LNCaP clone FGC (cell line): ENCODE measurements at regions not wholly inside any gene's neighbourhood (a gene's known extent, or its start where the extent isn't known, plus 50 kb on each side); places are given as distances from the start of the nearest gene placed in this dataset.

Experiments used
- DNase-seq: peaks from one replicate; pipeline ENCODE4 v3.0.0-alpha.2; 2011; ENCODE audit warnings: low read depth
- H3K4me3 ChIP-seq: 2 replicates; pipeline ENCODE4 v1.5.1; 2011; ENCODE audit warnings: mild to moderate bottlenecking, low read depth, low read length, control low read depth
- TF ChIP-seq, protein P1 (sequence below): IDR thresholded peaks from 2 replicates; pipeline ENCODE4 v1.5.1; 2012; ENCODE audit warnings: mild to moderate bottlenecking; ENCODE audit not compliant: control insufficient read depth, insufficient read depth; ENCODE audit errors: extremely low read depth

DNA sequence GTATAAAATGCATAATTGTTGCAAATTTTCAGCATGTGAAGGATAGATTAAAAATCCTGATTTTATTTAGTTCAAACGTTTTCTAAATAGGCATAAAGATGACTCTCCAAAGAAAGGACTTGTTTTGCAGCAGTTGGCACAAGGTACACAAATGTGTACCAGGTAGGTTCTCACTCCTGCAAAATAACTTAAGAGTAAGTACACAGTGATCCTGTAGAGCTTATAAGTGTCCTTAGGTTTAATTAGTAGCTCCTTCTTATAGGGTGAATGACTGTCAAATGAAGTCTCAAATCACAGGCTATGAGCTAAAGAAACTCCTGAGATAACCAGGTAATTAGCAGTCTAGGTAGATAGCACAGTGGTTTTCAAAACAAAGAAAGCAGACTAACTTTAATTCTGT, 330.6 kb upstream of the MDGA2 start:
- no peak overlapping the region for H3K4me3 ChIP-seq
- DNase-seq = no peak
- TF ChIP-seq, protein P1, sequence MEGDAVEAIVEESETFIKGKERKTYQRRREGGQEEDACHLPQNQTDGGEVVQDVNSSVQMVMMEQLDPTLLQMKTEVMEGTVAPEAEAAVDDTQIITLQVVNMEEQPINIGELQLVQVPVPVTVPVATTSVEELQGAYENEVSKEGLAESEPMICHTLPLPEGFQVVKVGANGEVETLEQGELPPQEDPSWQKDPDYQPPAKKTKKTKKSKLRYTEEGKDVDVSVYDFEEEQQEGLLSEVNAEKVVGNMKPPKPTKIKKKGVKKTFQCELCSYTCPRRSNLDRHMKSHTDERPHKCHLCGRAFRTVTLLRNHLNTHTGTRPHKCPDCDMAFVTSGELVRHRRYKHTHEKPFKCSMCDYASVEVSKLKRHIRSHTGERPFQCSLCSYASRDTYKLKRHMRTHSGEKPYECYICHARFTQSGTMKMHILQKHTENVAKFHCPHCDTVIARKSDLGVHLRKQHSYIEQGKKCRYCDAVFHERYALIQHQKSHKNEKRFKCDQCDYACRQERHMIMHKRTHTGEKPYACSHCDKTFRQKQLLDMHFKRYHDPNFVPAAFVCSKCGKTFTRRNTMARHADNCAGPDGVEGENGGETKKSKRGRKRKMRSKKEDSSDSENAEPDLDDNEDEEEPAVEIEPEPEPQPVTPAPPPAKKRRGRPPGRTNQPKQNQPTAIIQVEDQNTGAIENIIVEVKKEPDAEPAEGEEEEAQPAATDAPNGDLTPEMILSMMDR = no peak

DNA sequence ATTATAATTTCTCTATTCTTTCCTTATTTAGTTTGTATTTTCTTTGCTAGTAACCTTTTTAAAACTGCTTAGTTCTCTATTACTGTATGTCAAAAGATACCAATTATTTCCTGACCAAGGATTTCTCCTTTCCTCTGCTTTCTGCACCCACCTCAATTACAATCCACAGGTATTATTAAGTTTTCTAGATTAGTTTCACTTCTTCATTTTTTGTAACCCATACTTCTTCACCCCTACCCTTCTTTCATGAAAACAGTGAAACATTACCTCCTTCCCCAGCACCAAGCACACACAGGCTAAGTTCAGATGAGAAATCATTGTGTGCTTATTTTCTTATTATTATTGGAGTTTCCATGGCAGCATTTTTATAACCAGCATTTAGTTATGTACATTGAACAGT, 318.5 kb upstream of the MDGA2 start:
- DNase-seq = no peak
- TF ChIP-seq, protein P1 = no peak
- H3K4me3 ChIP-seq = no peak overlapping the region

DNA sequence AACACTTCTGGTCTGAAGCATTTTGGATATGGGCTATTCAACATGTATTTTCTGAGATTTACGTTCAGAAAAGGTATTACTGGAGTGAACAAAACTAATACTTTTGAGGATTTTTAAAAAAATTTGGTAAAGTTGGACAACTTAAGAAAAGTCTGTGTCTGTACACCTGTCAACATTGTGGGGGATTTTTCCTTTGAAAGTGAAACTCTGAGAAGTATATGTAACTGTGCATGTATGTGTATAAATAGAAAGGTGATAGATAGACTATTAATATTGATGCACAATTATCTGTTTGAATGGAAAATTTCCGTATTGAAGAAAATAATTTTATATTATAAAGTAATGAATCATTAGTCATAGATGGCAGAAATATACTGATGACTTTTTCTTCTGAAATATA, 312.8 kb upstream of the MDGA2 start:
- TF ChIP-seq, protein P1 = no peak
- H3K4me3 ChIP-seq = no peak overlapping the region
- no peak for DNase-seq

DNA sequence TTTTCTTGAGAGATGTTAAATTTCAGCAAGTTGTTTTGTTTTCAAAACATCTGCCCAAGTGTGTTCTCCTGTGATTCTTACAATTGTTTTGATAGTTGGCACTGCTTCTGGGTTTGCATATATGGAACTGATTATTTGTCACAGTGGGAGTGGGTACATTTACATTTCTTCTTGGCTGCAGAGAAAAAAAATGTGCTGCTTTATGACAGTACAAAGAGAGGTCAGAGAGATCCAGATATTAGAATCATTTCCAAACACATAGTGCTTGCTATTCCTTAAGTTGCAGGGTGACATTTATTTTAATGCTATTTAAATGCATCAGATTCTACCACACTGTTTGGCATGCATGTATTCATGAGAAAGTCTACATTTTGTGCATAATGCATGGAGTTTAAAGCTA, 303.5 kb upstream of the MDGA2 start:
- no peak overlapping the region for H3K4me3 ChIP-seq
- TF ChIP-seq, protein P1 = no peak
- no peak for DNase-seq

DNA sequence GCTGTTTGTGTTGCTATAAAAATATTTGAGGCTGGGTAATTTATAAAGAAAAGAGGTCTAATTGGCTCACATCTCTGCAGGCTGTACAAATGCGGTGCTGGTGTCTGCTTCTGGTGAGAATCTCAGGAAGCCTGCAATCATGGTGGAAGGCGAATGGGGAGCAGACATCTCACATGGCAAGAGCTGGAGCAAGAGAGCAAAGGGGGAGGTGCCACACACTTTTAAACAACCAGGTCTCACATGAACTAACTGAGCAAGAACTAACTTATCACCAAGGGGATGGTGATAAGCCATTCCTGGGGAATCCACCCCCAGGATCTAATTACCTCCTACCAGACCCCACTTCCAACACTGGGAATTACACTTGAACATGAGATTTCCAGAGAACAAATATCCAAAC, 300.7 kb upstream of the MDGA2 start:
- no peak overlapping the region for H3K4me3 ChIP-seq
- TF ChIP-seq, protein P1 = no peak
- no peak for DNase-seq

DNA sequence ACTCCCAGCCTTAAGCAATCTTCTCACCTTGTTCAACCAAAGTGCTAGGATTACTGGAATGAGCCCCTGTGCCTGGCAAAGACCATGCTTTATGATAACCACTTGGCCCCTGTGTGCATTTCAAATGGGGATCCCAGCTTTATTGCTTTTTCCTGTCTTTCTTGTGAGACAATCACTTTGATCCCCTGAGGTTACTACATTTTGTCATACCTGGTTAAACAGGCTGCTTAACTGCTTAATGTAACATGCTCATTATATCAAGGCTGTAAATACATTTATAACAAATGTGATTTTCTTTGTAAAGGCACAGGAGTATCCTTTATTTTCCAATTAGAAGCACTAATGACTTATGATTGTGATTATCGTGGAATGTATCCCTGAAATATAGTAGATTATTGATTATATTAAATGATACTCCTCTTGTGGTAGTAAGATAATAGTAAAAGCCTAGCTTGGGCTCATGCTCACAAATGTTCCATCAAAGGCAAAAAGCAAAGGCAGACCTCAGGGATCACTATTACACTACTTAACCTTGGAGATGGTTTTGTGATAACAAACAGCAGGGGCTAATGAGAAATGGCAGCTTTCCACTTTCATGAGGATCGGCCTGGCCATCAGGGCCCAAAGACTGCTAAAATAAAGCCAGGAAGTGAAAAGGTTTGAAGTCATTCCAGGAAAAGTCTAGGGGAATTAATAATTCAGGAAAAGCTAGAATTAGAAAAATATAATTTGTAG, 290.8 kb upstream of the MDGA2 start:
- no peak for DNase-seq
- TF ChIP-seq, protein P1 = no peak
- no peak overlapping the region for H3K4me3 ChIP-seq

DNA sequence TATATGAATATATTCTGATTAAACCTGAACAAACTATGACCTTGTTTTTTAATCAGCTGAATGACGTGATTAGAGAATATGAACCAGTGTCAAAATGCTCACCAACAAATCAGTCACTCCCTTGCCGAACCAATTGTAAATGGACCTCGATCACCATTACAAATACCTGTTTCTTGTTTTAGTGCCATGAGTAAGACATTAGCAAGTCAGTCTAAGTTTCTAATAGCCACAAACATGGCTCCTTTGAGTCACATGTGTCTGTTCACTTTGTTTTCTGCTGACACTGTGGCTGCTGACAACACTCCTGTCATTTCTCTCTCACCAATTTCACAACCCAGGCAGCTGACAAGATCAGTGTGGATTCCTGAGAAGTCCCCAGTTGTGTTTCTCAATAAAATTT, 286.2 kb upstream of the MDGA2 start:
- DNase-seq = no peak
- H3K4me3 ChIP-seq = no peak overlapping the region
- TF ChIP-seq, protein P1 = no peak
